GM19238 (cell line): ENCODE measurements at regions not wholly inside any gene's neighbourhood (a gene's known extent, or its start where the extent isn't known, plus 50 kb on each side); places are given as distances from the start of the nearest gene placed in this dataset.

Experiments
- DNase-seq: peaks from one replicate; pipeline ENCODE4 v3.0.0; 2011; ENCODE audit warnings: low spot score; ENCODE audit not compliant: insufficient read length

DNA sequence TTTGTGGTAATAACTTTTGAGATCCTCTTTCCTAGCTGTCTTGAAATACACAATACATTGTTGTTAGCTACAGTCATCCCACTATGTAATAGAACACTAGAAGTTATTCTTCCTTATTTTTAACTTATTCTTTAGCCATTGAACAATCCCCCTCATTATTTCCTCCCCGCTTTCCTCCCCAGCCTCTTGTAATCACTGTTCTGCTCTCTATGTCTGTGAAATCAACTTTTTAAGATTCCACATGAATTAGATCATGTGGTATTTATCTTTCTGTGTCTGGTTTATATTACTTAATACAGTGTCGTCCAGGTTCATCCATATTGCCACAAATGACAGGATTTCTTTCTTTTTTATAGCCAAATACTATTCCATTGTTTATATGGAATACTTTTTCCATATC lies 72.9 kb downstream of the SLC10A2 start:
- DNase-seq = no peak

DNA sequence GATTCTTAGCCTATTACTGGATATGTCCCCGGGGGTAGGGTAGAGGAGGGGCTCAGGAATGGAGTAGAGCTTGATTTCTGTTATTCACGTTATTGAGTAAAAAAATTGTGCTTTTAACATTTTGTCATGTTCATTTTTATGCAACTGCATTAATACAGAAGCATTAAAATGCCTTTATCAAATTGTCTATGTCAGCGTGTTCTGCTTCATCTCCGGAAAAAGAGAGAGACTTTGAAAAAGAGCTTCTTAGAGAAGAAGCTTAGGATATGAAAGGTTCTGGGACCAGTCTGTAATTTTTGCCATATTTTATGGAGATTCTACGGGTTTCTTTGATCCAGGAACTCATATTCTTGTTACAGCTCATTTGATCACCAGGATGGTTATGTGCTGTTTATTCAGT lies 82.0 kb downstream of the SLC10A2 start:
- DNase-seq = no peak

DNA sequence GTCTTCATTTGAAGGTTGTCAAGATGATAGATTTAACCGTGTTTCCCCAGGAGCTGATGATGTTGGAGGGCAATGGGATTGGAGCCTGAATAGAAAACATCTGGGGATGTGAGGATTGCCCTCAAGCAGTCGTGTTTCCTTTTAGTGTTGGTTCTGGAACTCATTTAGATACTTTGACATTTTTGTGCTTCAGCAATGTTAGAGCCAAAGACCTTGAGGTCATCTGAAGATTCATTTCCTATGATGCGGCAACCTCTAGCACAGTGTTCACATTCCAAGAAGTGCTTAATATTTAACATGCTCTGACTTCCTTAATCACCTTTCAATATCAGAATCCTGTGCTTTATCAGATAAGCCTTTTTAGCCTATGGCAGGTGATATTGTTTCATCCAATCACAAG lies 82.7 kb downstream of the SLC10A2 start:
- no peak for DNase-seq

DNA sequence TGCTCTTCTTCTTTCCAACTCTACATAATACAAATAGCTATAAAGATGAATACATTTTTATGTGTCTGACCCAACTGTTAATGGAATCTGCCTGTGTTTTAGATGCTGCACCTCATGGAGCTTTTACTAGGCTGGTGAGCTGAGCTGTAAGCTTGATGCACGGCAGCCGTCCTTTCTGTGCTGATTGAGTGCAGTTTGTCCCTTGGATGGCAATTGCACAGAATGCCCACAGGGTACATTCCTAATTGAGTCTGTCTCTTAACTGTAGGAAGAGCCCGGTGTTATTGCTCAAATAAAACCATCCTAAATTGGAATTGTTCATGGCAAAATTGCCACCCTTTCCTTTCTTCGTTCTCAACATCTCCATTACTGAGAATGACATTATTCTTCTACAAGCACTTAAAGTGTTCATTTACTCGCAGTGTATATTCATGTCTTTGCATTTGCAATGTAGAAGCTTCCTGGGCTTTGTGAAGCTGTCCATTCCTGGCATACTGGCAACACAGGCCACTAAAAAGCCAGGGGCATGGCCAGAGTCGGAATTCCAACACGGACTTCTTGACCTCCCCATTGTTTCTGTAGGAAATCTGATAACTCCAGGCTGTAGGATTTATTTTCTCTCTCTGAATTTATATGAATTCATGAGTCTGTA lies 85.8 kb downstream of the SLC10A2 start:
- no peak for DNase-seq

DNA sequence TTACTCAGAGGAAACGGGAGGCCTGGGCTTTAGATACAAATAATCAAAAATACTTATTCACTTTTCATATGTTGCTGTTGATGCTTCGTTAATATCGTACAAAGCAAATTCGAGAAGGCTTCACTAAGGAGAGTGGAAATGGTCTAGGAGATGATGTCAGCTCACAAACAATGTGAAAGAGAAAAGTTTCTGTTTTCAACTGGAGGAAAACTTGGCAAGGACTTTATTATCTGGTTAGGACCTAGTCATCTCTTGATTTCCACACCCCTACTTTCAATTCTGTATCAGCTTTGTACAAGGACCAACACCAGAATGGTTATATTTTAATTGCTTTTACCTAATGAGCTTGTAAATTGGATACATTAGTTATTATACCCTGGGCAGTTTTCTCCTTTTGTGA lies 88.0 kb downstream of the SLC10A2 start:
- DNase-seq = no peak

DNA sequence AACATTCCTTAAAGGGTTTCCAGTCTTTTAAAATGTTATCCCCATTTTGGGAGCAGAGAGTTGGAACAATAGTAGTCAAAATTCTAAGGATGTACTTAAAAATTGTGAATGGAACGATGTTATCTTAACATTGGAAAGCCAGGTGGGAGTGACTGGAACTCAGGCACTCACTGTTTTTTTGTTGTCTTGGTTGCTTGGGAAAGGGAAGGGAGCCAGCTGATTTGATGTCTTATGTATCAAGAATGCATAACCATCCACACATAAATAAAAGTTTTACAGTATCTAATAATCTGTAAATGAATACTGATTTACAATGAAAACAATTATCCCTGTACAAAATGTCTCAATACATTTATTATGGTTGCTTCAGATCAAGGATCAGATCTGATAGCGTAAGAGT lies 88.7 kb downstream of the SLC10A2 start:
- no peak for DNase-seq

DNA sequence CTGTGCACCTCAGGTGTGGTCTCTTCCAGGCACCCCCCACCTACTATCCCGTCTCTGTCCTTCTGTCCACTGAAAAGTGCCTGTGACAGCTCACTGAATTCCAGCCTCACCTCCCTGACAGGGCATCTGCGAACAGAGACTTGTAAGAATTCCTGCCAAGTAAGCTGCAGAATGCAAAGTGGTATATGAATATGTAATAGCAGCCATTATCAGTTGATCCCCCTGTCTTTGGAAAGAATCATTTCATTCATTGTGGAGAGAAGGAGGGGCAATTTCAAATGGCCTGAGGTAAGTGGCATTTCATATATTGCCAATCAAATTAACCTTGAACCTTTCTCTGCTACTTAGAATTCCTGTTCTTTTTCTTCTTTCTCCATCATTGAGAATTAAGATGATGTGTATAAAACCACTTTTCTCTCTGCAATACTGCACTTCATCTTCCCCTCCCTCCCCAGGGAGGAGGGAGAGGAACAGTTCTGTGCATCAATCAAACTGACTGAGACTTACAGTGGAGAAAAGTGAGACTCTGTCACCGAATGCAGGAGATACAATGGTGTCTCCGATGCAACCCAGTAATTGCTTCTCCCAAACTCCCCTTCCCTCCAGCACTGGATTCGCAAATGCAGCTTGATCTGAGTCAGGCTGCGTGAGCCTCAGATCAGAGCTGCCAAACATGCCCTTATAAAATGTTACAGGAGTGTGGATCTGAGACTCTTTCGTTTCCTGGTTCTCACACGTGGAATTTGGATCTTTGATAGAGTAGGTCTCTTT lies 91.7 kb downstream of the SLC10A2 start:
- no peak for DNase-seq

DNA sequence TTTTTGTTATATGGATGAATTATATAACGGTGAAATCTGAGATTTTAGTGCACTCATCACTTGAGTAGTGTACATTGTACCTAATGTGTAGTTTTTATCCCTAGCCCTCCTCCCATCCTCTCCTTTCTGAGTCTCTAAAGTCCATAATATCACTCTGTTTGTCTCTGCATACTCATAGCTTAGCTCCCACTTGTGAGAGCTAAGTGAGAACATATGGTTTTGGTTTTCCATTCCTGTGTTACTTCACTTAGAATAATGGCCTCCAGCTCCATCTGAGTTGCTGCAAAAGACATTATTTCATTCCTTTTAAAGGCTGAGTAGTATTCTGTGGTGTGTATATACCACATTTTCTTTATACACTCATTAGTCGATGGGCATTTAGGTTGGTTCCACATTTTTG lies 94.0 kb downstream of the SLC10A2 start:
- DNase-seq = no peak

DNA sequence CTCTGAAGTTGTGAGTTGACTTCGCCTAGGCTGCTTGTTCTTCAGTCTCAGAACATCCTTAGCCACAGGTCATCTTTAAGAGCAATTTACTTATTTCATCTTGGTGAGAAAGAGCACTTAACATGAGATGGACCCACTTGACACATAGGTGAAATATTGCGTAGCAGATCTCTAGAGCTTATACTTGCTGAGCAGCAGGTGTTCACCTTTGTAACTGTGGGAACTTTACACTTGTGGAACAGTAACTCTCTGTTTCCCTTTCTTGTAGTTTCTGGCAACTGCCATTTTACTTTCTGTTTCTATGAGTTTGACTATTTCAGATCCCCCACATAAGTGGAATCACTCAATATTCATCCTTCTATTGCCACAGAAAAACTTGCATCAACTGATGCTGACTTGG lies 95.7 kb downstream of the SLC10A2 start:
- peak; percentile 27 for DNase-seq

DNA sequence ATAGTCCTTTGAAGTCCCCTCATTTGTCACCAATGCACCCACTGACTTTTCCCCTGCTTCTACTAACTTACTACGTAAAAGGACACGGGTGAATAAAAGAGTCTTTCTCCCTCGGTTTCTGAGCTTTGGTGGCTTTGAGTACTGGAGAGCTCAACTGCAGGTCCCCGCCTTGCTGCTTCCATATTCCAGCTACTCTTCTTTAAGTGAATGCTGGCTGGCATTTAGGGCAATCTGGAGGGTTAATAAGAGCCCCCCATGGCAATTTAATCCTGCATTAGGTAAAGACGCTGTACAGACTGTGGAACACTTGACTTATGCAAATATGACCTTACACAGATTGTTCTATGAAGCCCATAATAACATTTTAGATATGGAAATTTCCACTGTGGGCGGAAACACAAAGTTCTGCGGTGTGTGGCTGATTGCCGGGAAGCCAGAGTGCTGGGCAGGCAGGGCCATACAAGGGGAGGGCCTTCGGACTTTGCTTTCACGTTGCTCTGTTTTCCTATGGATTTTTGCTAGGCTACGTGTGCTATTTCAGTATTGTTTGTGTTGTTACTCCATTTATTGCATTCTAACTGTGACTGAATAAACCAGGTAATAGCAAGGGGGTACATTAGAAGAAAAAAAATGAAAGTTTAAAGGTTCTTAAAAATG lies 97.5 kb downstream of the SLC10A2 start:
- no peak for DNase-seq

DNA sequence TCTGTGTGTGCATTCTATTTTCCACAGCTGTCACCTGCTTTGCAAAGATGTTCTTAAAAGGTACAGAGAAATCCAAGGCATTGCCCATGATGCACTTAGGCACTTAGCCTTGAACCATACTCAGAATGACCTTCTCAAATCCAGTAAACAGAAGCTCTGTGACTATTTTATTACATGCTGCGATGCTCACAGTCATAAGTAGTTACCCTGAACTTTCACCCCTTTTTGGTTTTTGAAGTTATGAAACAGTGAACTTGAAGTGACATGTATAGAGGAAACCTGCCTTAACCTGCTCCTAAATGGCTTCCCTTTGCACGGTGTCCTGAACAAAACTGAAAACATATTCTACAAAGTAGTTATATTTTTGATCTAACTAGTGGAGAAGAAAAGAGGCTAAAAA lies 100.4 kb downstream of the SLC10A2 start:
- DNase-seq = no peak

DNA sequence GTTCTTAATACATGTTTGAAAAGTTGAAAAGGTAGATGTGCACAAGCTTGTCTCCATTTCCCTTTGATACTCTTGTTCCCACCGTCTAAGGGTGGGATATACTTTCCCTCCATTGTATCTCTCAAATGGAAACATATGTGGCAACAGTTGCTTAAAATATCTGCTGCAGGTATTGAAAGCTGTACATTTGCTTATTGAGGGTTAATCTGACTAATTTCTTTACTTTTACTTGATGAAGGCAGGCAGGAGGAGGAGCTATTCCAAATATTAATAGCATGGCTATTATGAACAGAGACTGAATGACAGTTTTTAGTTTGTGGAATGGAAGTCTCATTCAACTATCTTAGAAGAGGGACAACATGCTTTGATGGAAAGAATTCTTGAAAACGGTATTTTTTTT lies 103.8 kb downstream of the SLC10A2 start:
- no peak for DNase-seq

DNA sequence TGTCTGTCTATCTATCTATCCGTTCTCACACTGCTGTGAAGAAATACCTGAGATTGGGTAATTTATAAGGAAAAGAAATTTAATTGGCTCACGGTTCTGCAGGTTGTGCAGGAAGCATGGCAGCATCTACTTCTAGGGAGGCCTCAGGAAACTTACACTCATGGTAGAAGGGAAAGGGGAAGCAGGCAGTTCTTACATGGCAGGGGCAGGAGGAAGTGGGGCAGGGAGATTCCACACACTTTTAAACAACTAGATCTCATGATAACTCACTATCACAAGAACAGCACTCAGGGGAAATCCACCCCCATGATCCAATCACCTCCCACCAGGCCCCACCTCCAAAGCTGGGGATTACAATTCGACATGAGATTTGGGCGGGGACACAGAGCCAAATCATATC lies 105.3 kb downstream of the SLC10A2 start:
- no peak for DNase-seq

DNA sequence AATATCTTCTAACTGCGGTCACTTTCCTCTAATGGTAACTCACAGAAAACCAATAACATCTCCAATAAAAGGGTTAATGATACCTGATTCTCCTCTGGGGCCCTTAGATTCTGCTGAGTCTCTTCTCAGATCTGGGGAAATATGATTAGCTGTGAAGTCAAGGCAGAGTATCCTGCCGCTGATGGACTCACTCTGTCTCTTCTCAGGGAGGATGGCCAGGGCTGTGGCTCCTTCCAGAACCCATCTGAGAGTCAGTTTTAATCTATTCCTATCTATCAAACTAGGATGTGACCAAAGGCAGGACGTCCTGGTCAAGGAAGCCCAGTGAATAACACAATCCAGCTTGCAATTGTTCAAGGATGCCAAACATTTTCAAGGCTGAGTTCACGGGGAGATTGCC lies 109.8 kb downstream of the SLC10A2 start:
- no peak for DNase-seq

DNA sequence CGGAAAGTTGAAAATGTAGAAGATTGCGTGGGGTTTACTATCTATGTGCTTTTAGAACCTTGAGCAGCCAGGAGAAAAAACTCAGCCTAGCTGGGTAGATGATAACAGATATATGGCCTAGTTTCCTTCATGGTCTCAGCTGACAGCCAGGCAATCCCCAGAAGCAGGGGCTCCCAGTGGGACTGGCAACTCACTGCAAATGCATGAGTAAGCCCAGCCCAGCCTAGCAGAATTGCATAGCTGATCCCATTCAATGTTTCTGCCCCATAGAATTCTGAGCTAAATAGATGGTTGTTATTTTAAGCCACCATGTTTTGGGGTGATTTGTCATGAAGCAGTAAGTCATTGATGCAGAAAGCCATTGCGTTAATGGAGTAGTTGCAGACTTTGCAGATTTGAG lies 108.5 kb downstream of the ERCC5 start:
- DNase-seq = no peak

DNA sequence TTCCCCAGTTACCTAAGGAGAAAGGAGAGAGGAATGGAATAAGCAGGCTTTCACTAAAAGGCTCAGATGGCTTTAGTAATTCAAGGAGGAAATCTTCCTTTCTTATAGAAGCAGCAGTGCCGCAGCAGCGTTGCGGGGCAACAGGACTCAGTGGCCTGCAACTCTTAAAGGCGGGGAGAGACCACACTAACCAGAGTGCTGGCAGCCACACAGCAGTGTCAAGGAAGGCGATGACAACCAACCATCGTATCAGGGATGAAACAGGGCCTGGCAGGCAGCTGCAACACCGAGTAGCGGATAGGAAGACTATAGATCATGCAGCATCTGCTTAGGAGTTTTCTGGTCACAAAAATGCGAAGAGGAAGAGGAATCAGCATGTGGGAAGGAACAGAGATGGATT lies 106.0 kb downstream of the ERCC5 start:
- no peak for DNase-seq

DNA sequence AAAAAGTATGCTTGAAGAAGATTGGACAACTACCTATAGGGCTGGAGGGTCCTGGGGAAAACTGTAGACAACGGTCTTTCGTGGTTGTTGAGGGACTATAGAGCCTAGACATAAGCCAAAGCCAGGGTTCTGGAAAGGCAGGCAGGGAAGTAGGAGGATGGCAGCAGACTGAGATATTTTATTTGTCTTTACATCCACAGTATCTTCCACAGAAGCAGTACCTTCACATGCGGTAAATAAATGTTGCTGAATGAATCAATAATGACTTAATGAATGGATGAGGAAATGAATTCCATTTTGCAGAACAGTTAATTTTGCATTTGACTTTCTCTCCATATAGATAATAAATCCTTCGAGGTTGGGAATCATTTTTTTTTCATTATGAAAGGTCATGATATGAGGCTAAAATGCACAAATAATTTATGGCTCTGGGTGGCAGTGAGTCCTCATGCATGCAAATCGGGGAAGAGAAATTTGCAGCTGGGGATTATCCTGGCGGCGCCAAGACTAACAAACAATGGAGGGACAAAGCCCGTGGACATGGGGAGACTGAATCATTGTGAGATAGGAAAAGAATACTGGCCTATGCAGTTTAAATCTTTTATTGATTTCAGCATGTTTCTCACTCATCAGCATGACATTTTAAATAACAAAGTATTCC lies 102.0 kb downstream of the ERCC5 start:
- DNase-seq = no peak

DNA sequence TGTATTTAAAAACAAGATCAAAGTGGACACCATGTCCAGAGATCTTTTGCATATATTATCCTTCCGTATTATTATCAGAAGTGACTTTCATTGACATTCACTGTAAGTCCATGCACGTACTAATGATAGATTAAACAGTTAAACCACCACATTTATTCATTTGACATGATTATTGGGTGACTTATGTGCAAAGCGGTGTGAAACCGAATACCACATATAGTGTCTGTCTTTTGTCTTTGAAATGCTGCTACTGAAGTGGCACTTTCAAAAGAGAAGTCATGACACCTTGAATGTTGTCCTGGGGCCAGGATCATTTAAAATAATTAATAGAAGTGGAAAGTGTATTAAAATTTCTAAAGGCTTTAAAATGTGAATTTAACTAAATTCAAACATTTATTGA lies 100.1 kb downstream of the ERCC5 start:
- DNase-seq = no peak

DNA sequence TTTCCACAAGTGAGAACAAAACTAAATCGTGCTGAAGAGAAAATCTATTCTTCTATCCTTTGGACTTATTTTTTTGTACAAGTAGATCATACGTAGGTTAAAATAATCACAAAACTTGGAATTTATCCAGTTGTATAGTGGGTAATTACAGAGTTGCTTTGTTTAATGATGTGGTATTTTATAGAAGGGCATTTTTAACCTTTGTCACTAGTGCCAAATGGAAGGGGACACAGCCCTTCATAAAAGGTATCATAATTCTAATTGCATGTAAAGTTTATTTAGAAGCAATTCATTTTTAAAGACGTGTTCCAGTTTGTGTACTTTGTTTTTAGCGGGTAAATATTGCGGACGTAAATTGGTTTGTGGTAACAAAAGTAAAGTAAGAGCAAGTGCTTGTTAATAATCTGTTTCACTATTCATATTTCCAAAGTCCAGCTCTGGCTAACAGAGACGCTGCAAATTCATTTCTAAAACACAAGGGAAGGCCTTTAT lies 99.5 kb downstream of the ERCC5 start:
- no peak for DNase-seq

DNA sequence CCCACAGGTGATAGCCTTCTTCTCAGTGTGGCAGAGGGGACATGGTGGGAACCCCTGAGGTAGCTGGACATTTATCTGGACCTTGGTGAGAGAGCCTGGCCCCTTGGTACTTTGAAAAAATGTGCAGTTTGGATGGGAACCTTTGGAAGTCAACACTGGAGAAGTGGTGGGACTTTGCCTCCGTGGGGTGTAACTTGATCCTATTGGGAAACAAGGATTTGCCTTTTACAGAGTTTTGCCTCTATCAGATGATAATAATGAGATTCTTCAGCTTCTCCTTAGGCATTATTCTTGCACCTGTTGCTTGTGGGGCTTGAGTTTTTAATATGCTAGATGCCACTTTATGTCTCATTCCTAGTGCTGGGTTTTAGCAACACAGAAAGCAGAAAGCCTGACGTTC lies 99.0 kb downstream of the ERCC5 start:
- DNase-seq = no peak

DNA sequence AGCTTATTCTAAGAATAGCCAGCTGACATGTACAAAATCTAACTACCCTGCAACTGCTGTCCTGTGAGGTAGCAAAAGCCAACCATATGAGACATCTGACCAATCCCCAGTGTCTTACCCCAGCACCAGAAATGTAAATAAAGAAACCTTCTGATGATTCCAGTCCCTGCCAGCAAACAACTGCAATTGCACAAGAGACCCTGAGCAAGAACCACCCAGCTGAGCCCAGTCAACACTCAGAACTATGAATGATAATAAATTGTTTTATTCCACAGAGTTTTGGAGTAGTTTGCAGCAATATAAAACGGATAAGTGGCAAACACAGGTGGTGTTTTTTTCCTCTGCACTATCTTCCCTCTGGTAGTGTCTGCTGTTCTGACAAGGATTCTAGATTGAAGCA lies 94.9 kb downstream of the ERCC5 start:
- no peak for DNase-seq

DNA sequence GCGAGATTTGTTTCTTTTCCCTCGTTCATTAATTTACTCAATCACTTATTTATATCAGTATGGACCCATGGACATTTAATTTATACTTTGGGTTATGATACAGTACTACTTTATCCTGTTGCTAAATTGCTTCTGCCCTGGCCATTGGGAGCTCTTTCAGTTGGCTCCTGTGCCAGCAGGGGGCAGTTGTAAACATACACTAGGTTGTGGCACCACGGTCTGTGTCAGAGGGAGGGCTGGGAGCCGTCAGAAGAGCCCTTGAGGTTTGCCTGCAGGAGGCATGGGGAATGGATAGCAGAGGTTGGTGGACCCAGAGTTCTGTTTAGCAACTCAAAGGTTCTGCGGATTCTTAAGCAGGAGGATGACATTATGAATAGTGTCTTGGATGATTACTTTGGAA lies 94.3 kb downstream of the ERCC5 start:
- no peak for DNase-seq
